AG04449 (cell line): ENCODE measurements at regions not wholly inside any gene's neighbourhood (a gene's known extent, or its start where the extent isn't known, plus 50 kb on each side); places are given as distances from the start of the nearest gene placed in this dataset.
"Not testable (repeated sequence)": the region's sequence is repeated elsewhere in the genome, so short reads cannot be mapped to it uniquely, and the experiment has no call there.

Experiments used
- CTCF ChIA-PET: fragments of 350-600 bp; formaldehyde crosslinking; extraction: SDS; loops from one replicate; lab custom pipeline; 2021; ENCODE audit warnings: antibody characterized with exemption; lab: Yijun Ruan, JAX
- POLR2A ChIA-PET: fragments of 400-600, 350-600 bp; formaldehyde crosslinking; extraction: SDS; loops from one replicate; lab custom pipeline; 2020; ENCODE audit warnings: antibody characterized with exemption, inconsistent platforms; lab: Yijun Ruan, JAX
- DNase-seq: peaks from one replicate; pipeline ENCODE4 v3.0.0-alpha.2; 2010; ENCODE audit warnings: low read depth, low spot score
- H3K4me3 ChIP-seq: 2 replicates; pipeline ENCODE4 v1.5.1; 2011; ENCODE audit warnings: low read depth, mild to moderate bottlenecking, control low read depth, low read length
- CTCF ChIP-seq: IDR thresholded peaks from one replicate; pipeline ENCODE4 v1.5.1; 2011; ENCODE audit warnings: mild to moderate bottlenecking, moderate library complexity, low read length, control low read depth, inconsistent platforms; ENCODE audit not compliant: insufficient read depth; ENCODE audit errors: missing control alignments

DNA sequence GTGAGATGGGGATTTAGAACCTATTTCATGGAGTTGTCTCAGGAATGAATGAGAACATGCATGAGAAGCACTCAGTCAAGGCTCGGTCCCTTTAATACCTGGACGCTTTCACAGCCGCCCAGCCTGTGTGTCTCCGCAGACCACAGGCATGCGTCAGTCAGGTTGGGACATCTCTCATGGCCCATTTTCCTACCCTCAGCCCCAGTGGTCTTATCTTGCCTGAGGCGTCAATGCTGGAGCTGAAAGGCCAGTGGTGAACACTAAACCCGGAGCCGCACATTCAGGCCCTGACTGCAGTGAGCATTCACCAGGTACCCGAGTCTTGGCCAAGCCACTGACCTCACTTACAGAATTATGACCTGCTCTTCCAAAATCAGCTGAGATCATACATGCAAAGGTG, 263.2 kb upstream of the RAB4A start:
- ChIA-PET POLR2A (no interaction called here), CTCF (no interaction called here)
- no peak overlapping the region for H3K4me3 ChIP-seq
- no peak for DNase-seq
- TF ChIP-seq CTCF, result no peak

DNA sequence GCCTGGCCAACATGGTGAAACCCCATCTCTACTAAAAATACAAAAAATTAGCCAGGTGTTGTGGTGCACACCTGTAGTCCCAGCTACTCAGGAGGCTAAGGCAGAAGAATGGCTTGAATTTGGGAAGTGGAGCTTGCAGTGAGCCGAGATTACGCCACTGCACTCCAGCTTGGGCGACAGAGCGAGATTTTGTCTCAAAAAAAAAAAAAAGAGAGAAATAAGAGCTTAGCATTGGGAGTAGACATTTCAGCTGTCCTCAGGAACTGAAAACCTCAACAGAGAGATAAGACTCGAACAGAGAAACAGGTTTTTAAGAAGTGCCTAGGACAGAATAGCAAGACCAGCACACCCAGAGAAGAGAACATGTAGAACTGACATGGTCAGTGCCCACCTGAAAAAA, 262.6 kb upstream of the RAB4A start:
- DNase-seq, CTCF ChIA-PET, POLR2A ChIA-PET, H3K4me3 ChIP-seq: not testable (repeated sequence)

DNA sequence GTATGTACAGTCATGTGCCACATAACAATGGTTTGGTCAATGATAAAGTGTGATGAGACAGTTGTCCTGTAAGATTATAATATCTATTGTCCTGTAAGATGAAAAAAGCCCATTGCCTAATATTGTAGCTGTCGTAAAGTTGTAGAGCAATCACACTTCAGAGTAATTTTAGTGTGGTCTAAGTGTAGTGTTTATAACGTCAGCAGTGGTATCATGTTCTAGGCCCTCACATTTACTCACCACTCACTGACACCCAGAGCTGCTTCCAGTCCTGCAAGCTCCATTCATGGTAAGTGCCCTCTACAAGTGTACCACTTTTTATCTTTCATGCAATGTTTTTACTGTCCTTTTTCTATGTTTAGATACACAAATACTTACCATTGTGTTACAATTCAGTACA, 259.9 kb upstream of the RAB4A start:
- H3K4me3 ChIP-seq, result no peak overlapping the region
- ChIA-PET POLR2A (no interaction called here), CTCF (no interaction called here)
- DNase-seq, result no peak
- TF ChIP-seq CTCF, result no peak

GRCh38 chr1:229012823-229013222, 258.1 kb upstream of the RAB4A start:
- DNase-seq, result no peak
- ChIA-PET POLR2A (no interaction called here), CTCF (no interaction called here)
- no peak overlapping the region for H3K4me3 ChIP-seq
- TF ChIP-seq CTCF, result no peak

DNA sequence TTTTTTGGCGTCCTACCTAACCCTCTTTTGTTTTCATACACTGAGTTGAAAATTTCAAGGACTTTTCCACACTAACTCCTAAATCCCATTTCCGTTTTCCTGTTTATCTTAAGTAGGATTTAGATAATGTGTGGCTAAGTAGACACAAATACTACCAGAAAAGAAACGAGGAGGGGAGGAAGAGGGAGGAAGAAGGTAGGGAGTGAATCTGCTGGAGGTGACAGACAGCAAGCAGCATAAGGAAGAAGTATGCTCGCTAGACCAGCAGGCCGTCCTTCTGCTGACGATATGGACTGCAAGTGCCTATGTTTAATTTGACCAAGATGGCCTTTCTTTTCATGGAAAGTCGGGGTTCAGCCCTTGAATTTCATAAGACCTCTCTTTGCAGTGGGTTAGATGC, 256.9 kb upstream of the RAB4A start:
- TF ChIP-seq CTCF, result no peak
- ChIA-PET CTCF (interaction anchor here (1.2 kb wide), 1 partner anchor 13 kb away, joined by 4 read pairs; no protein-coding TSS in a partner anchor), POLR2A (no interaction called here)
- H3K4me3 ChIP-seq, result no peak overlapping the region
- no peak for DNase-seq

GRCh38 chr1:229015806-229016205, 255.1 kb upstream of the RAB4A start:
- TF ChIP-seq CTCF, result no peak
- CTCF ChIA-PET, result no interaction called here
- no peak for DNase-seq
- POLR2A ChIA-PET, result no interaction called here
- H3K4me3 ChIP-seq, result no peak overlapping the region

DNA sequence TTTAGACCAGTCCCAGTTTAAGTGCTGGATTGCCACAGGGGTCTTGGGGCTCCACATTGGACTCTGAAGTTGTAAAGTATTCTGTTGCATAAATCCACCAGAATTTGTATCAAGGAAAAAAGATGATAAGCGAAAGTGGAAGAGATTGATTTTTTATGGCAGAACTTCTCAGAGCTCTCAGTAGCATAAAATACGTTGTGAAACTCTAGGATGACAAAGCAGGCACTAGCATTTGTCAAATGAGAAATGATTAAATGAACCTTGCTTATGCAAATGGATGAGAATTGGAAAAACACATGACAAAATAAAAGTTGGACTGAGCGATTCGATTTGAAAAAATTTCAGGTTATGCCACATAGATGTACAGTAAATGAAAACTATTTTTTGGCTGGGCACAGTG, 253.8 kb upstream of the RAB4A start:
- no peak for TF ChIP-seq CTCF
- POLR2A ChIA-PET, result no interaction called here
- CTCF ChIA-PET, result no interaction called here
- DNase-seq, result no peak
- no peak overlapping the region for H3K4me3 ChIP-seq
